NCI-H446 treated with DMSO at 0.1 percent for 48 hours (cell line): ENCODE measurements at regions not wholly inside any gene's neighbourhood (a gene's known extent, or its start where the extent isn't known, plus 50 kb on each side); places are given as distances from the start of the nearest gene placed in this dataset.
"Not testable (repeated sequence)": the region's sequence is repeated elsewhere in the genome, so short reads cannot be mapped to it uniquely, and the experiment has no call there.

ENCODE experiments used
- DNase-seq: peaks from one replicate; lab custom pipeline; 2025; lab: John Stamatoyannopoulos, UW

DNA sequence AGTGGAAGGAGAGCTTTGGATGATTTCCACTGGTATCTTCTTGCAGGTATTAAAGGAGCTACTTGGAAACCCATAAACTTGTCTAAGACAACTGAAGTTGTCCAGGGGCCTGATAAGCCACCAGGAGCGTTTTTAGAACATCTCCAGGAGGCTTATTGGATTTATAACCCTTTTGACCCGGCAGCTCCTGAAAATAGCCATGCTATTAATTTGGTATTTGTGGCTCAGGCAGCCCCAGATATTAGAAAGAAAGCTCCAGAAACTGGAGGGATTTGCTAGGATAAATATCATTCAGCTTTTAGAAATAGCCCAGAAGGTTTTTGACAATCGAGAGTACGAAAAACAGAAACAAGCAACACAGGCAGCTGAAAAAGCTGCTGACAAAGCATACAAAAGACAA, 461.0 kb upstream of the HTR1E start:
- DNase-seq, result no peak

DNA sequence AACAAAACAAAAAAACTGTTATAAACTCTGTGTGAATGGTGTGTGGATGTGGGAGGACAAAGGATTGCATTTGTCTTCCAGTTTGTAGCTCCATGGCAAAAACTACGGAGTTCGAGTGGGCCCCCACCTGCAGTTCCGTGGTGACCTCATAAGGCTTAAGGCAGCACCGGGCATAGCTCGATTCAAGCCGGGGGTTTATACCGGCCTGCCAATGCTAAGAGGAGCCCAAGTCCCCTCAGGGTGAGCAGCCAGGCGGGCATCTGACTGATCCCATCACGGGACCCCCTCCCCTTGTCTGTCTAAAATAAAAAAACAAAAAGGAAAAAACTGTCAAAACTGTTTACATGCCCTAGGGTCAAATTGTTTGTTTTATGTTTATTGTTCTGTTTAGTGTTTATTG, 463.2 kb upstream of the HTR1E start:
- no peak for DNase-seq

DNA sequence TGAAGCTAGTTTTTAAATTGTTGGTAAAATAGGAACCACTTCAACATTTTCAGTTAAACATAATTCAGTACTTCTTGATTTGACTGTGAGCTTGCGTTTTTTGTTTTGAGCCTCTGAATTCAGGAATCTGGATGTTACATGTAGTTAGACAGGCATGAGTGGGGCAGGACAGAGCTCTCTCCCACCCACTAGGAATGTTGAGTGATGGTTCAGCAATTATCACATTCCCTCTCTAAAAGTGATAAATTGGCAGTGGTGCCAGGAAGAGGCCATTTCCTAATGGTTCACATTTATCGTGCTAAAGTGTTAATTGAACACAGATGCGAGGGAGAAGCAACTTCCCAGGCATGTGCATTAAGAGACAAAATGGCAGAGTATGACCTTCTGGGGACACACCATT, 465.5 kb upstream of the HTR1E start:
- DNase-seq, result no peak

DNA sequence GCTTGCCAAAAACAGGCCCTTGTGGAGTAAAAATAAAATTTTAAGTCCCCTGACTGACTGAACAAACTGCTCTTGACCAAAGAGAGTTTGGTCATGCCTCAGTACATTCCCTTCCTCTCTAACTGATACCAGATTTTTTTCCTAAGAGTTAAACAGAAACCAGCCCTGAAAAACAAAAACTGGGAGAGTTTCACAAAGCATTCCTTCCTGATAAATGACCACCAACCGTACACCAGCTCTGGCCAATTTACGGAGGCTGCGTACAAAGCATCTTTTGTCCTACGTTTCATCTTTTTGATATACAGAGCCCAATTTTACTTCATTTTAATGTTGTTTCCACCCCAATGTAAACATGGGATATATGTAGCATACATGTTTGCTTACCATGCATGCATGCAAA, 477.4 kb upstream of the HTR1E start:
- DNase-seq, result no peak

DNA sequence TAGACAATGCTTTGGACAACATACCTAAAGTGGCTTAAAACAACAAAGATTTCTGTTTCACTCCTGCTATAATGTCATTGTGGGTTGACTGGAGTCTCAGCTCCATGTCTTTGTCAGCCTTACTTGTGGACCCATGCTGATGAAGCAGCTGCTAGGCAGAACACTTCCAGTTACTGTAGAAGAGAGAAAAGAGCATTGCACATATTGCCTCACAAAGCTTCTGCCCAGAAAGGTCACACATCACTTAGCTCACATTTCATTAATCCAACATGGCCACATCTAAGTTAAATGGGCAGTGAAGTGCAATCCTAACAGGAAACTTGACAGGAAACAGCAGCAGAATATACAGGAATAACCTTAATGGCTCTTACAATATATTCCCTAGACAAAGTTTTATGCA, 480.5 kb upstream of the HTR1E start:
- no peak for DNase-seq

DNA sequence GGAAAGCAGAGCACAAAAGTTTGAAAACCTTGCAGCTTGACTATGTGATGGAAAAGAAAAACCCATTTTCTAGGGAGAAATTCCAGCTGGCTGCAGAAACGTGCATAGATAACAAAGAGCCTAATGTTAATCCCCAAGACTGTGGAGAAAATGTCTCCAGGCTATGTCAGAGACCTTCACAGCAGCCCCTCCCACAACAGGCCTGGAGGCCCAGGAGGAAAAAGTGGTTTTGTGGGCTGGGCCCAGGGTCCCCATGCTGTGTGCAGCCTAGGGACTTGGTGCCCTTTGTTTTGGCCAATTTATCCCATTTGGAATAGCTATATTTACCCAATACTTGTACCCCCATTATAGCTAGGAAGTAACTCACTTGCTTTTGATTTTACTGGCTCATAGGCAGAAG, 484.1 kb upstream of the HTR1E start:
- DNase-seq, result no peak

DNA sequence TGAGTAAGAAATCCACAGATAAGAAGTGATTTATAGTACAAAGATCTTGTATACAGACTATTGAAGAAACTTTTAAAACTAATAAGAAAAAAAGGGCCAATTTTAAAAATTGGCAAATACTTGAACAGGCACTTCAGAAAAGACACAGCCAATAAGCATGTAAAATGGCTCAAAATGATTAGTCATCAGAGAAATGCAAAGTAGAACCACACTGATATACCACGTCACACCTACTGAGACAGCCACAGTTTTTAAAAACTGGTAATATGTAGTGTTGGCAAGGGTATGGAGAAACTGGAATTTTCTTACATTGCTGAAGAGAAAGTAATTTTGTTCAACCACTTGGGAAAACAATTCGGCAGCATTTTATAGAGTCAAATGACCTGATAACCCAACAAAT, 488.9 kb upstream of the HTR1E start:
- DNase-seq, result no peak

DNA sequence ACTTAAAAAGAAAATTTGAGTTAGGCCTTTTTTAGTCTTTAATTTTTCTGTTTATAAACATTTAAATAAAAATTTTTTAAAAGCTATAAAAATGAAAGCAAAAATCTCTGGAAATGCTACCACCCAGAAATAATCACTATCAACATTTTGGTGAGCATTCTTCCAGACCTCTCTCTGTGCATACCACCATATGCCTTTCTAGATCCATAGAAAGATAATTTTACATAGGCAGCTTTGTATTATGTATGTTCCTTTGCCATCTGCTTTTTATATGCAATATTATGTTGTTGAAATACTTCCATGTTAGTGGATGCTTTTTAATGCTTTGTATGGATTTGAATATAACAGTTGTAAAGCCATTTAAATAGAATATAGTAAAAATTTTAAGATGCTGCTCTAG, 496.7 kb upstream of the HTR1E start:
- DNase-seq, result no peak

DNA sequence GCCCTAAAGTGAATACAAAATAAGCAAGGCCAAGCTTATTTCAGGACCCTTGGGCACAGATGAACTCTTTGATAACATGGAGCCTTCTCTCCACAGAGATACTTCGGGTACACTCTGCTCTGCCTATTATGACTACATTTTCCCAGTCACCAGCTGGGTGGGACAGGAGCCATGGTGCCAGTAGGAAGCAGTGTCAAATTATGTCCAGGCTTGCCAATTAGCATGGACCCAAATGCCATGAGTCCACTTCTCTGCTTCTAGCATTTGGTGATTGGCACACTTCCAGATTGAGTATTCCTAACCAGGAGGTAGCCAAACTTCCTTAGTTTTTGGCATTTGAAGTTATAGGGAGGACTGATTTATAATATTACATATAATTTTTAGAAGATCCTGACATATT, 513.8 kb upstream of the HTR1E start:
- no peak for DNase-seq

DNA sequence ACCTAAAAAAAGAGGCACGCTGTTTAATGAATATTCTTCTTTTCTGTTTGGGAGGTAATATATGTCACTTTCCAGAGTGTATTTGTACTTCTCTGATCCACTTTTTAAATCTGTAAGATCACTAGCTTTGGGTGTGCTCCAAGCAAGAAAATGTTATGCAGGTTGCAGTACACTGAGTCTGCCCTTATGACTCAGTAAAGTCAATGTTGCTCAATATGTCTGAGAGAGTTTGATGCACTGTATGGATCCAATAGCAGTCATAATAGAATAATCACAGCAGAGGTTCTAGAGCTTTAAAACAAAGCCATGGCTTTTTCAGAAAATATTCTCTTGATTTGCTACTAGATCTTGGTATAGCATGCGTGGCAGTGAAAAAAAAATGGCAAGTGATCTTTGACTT, 525.3 kb upstream of the HTR1E start:
- no peak for DNase-seq

DNA sequence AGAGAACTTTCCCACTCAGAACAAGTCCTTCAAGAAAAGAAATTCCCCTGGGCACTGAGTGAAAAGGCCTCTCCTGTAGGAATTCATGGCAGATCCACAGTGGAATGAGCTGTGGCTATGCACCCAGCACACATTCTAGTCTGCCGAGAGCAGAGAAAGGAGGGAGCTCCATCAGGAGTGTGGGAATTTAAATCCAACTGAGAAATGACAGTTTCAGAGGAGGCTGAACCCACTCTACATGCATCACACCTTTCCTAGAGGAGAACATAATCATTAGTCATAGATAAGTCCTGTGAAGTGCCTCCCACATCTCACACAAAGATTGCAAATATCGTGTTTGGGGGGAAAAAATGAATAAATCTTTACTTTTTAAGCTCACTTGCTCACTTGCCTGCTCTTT, 530.2 kb upstream of the HTR1E start:
- DNase-seq, result no peak

DNA sequence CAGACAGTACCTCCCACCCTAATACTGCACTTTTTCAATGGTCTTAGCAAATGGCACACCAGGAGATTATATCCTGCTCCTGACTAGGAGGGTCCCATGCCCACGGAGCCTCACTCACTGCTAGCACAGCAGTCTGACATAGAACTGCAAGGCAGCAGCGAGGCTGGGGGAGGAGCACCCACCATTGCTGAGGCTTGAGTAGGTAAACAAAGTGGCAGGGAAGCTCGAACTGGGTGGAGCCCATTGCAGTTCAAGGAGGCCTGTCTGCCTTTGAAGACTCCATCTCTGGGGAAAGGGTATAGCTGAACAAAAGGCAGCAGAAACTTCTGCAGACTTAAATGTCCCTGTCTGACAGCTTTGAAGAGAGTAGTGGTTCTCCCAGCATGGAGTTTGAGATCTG, 544.5 kb upstream of the HTR1E start:
- not testable (repeated sequence) for DNase-seq

DNA sequence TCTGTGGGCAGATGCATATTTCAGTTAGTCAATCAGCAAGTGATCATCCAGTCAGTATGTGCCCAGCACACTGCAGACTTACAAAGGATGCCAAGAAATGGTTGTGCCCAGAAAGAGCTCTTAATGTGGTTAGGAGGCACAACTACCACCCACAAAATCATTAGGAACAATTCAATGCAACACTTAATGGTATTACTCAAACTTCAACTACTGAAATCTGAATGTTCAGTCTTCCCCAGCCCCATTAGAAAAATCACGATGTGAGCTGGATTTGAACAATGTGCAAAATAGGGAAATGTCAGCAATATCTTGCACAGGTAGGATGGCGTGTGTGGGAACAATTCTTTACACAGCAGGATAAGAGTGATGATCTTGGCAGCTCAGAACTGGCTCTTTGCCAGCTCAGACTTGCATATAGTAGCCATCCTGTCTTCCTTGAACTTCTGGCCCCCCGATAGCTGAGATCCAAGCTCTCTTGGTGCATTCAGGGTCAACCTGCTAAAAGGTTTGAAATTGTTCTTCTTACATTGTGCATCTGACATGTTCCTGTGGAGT, 556.7 kb upstream of the HTR1E start:
- no peak for DNase-seq

DNA sequence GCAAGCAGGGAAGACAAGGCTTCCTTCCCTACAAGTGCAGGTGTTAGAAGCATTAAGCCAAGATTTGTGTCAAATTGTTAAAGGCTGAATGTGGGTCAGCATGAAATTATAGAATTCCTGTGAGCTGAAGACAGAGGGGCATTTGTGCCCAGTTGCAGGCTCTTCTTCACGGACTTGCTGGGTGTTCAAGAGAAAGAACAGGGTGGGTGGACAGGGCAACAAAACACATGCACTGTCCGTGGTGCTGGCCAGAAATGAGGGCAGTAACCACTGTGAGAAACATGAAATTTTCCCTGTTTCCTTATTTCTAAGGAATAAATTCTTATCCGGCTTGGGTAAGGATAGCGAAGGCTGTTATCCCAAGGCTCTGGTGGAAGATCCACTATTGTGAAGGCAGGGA, 579.5 kb upstream of the HTR1E start:
- DNase-seq, result no peak

DNA sequence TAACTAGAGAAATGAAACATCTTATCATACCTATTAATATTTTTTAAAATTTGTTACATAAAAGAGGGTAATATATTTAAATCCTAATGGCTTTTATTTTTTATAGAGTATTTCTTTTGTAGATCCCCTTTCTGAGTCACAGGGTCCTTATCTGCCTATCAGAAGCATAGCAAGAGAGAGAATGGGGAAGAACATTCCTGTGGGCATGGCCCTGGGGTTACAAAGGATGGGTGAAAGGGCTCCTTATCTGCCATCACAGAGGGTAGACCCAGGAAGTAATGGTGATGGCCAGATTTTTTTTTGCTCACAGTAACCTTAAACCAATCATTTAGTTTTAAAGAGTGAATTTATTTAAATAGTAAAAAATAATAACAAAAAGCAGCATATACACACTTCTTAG, 582.1 kb upstream of the HTR1E start:
- no peak for DNase-seq

DNA sequence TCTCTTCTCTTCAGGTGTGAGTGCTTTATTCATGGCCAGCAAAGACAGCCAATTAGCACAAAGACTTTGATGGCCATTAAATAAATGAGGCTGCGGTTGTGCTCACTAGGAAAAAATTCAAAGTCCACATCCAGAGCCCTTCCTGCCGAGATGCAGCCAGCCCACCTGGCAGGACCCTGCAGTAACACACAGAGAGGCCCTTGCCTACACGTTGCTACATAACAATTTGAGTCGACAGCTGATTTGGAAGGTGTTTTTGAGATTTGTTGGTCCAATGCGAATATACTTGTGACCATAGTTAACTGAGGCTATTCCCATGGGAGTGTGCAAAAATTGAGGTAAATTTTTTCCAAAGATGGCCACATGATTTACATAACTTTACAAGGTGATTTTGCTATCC, 605.4 kb upstream of the HTR1E start:
- no peak for DNase-seq

DNA sequence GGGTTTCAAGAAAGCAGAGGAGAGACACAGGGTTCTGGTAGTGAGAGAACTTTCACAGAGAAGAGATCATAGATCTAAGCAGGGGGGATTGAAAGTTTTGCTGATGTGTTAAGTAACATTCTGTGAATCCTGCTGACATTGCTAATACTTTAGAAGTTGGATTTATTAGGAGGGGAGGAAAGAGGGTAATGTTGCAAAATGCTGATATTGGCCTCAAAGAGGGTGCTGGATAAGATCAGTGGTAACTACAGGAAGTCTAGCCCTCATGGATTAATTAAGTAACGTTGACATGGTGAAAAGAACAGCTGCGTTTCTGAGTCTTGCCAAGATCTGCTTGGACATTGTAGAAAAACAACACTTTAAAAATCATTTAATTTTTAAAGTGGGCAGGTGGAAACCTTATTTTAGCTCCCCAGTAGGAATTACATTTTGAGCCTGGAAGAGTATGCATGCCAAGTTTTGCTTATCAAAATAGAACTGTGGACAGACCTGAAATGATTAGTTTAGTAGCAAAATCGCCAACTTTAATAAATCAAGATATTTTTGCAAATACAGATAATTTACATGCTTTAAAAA, 606.0 kb upstream of the HTR1E start:
- DNase-seq, result no peak

DNA sequence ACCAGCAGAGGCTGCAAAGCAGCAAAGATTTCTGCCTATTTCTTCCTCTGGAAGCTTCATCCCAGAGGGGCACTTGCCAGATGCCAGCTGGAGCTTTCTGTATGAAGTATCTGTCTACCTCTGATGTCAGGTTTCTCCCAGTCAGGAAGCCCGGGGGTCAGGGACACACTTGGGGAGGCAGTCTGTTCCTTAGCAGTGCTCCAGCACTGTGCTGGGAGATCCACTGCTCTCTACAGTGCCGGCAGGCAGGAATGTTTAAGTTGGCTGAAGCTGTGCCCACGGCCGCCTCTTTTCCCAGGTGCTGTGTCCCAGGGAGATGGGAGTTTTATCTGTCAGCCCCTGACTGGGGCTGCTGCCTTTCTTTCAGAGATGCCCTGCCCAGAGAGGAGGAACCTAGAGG, 631.1 kb upstream of the HTR1E start:
- no peak for DNase-seq

DNA sequence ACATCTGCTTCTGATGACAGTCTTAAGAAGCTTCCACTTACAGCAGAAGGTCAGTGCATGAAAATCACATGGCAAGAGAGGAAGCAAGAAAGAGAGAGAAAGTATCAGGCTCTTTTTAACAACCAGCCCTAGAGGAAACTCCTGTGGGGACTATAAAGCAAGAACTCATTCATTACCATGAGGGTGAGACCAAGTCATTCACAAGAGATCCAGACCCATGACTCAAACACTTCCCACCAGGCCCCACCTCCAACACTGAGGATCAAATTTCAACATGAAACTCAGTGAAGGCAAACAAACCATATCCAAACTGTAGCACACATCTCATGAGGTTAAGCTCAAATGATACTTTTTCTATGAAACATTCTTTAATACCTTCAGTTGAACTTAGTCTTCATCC, 643.2 kb upstream of the SYNCRIP start:
- no peak for DNase-seq

DNA sequence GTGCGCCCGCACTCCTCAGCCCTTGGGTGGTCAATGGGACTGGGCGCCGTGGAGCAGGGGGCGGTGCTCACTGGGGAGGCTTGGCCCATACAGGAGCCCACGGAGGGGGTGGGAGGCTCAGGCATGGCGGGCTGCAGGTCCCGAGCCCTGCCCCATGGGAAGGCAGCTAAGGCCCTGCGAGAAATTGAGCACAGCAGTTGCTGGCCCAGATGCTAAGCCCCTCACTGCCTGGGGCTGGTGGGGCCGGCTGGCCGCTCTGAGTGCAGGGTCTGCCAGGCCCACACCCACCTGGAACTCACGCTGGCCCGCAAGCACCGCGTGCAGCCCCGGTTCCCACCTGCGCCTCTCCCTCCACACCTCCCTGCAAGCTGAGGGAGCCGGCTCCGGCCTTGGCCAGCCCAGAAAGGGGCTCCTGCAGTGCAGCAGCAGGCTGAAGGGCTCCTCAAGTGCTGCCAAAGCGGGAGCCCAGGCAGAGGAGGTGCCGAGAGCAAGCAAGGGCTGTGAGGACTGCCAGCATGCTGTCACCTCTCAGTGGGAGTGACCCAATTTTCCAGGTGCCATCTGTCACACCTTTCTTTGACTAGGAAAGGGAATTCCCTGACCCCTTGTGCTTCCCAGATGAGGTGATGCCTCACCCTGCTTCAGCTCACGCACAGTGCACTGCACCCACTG, 642.3 kb upstream of the SYNCRIP start:
- DNase-seq, result not testable (repeated sequence)

DNA sequence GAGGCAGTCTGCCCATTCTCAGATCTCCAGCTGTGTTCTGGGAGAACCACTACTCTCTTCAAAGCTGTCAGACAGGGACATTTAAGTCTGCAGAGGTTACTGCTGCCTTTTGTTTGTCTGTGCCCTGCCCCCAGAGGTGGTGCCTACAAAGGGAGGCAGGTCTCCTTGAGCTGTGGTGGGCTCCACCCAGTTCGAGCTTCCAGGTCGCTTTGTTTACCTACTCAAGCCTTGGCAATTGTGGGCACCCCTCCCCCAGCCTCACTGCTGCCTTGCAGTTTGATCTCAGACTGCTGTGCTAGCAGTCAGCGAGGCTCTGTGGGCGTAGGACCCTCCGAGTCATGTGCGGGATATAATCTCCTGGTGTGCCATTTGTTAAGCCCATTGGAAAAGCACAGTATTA, 640.9 kb upstream of the SYNCRIP start:
- DNase-seq, result not testable (repeated sequence)

DNA sequence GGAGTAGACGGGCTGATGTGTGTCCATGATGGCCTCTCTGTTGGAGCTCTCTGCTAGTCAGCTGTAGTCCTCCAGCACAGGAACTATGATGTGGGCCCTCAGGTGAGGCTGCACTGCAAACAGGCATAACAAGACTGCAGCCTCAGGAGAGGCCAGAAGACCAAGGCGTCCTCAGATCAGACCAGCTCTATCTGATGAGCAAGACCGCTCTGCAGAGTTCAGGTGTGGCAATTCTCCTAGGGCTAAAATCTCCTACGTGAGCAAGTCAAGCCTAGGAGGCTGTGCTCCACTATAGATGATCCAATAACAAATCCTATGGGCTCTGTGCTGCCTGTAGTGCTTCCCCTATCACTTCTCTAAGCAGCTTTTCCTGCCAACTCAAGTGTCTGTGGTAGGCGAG, 633.4 kb upstream of the SYNCRIP start:
- DNase-seq, result no peak

DNA sequence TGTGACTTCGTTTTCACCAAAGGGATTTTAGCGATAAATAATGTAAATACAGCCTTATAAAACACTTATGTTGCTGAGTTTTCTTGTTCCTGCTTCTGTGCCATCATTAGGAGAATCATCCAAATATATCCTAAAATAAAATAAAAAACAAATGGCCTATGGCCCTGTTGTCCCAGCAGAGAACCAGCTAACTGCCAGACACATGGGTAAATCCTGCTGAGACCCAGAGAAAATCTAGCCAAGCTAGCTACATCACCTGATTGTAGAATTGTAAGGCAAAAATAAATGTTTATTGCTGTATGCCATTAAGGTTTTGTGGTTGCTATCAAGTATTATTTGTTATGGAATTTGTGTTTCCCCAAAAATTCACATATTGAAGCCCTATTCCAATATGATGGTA, 631.2 kb upstream of the SYNCRIP start:
- DNase-seq, result no peak

DNA sequence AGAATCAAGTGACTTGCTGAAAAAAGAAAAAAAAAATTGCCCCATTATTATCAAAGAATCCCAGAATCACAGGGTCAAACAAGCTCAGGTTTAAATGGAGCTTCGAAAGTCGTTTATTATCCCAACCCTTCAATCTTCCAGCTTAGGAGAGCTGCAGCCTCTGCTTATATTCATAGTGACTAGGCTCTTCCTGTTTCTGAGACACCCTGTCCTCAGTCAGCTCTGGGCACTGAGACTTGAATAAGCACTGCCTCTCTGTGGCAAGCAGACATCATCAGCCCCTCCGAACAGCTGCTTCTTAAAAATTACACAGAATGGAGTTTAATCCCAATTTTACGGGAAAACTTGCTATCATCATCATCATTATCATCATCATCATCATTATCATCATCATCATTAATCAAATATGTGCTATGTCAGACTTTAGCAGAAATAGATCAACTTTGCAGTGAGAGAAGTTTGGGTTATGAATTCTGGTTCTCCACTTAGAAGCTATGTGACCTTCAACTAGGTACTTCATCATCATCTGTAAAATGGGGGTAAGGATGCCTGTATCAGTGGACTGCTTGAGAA, 614.0 kb upstream of the SYNCRIP start:
- DNase-seq, result no peak
